HG03280 (cell line): ENCODE measurements at regions not wholly inside any gene's neighbourhood (a gene's known extent, or its start where the extent isn't known, plus 50 kb on each side); places are given as distances from the start of the nearest gene placed in this dataset.

Experiments used
- ATAC-seq: cut with Tn5 transposase; IDR thresholded peaks from one replicate; pipeline ENCODE4 v1.9.1; 2021; ENCODE audit warnings: mild to moderate bottlenecking, moderate library complexity; ENCODE audit not compliant: unreplicated experiment

DNA sequence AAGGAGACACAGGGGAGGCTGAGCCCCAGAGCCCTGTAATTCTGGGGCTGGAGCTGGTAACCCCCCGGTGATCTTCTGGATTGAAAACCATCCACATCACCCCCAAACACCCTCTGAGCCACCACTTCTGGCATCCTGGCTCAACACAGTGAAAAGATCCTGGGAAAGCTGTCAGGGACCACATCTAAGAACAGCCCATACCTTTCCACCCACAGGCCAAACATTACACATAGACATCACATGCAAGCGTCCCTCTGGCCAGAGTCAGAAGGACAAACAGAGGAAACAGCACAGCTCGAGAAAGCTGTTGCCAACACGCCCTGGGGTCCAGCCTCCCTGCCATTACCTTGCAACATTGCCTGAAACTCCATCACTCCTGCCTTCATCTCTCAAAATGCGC, 469.5 kb downstream of the SOX6 start:
- ATAC-seq = no peak

DNA sequence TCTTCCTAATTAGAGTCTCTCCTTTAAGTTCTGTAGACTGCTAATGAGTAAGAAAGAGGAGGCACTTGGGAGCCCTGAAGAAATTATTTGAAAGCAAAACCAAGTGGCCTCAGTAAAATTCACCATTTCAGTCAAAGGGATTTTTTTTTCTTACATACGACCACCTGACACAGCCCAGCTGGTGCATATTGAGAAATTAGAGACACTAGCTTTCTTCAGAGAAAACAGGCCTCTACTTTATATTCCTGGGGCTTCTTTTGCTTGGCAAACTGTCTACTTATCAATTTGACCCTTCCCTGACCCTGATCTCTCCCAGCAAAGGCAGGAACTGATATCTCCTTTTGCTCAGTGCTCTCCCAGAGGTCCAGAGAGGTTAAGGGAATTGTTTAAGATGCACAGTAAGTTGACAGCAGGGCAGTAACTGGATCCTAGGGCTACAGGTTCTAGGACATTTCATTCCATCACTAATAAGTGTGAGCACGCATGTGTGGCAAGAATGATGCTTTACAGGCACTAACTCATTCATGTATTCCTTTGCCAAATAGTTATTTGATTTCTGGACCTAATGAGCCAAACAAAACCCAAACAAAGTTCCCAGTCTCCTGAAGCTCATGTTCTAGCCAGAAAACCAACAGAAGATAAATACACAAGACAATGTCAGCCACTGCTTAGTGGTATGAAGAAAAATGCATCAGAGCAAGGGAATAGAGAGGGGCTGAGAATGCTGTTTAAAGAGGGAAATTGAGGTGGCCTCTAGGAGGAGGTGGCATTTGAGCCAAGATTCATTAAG, 467.6 kb downstream of the SOX6 start:
- ATAC-seq = no peak

DNA sequence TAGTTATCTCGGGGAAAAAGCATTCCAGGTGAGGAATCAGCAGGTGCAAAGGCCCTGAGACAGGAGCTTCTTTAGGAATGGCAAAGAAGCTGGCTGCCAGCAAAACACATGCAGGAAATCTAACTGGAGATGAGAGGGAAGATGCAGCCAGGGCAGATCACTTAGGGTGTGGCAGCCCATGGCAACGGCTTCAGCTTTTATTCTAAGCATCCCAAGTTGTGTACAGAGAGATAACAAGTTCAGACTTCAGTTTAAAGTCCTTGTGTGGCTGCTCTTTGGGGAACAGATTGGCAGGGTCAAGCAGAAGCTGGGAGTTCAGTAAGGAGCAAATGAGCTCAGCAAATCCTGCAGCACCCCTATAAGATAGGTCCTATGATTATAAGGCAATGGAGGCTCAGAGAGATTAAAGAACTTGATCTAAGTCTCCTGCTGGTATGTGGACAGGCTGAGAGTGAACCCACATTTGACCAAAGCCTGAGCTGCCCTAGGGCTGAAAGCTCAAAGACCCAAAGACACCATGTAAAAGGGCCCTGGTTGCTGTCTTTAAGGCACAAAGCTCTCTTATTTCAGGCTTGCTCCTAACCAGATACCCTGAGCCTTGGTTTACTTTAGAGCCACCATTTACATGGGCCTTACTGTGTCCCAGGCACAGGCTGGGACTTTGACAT, 466.8 kb downstream of the SOX6 start:
- ATAC-seq = no peak

DNA sequence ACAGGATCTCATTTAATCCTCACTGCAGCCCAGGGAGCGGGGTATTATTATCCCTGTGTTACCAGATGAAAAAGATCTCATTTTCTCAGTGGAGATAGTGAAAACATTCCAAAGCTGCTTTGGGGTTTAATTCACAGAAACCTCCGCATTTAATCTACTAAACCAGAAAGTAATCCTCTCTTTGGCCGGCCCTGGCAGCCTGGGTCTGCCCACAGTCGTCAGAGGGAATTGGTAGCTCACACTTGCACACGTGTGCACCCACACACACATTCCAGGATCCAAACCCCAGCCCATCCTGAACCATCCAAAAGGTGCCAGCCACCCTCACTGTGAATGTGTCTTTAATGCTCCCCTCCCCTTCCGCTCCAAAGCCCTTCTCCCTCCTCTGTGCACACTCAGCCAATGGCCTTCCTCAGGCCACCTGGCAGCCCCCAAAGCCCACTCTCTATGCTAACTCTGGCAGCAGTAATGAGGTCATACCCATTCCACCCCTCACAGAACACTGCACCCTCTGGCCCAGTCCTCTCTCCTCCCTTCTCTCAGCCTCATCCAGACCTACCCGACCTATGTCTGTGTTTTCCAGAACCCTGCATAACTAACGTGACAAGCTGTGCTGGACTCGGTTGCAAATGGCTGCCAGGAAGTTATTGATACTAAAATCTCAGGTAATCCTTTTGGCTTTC, 466.2 kb downstream of the SOX6 start:
- ATAC-seq = no peak

DNA sequence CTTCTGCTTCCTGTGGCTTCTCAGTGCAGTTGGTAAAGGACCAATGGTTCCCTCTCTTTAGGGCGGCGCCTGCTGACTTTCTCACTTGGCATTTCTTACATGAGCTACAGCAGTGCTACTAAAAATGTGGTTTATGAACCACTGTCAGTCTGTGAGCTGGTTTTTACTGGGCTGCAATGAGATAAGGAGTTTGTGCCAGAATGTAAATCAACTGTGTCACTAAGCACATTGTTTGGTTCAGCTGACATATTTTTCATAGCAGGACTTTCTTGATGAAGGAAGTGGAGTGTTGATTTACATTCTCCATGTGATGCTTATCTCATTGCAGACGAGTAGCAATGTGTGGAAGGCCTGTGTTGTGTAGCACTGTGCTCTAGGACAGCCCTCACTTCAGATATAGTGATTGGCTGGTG, 463.3 kb downstream of the SOX6 start:
- no peak for ATAC-seq

DNA sequence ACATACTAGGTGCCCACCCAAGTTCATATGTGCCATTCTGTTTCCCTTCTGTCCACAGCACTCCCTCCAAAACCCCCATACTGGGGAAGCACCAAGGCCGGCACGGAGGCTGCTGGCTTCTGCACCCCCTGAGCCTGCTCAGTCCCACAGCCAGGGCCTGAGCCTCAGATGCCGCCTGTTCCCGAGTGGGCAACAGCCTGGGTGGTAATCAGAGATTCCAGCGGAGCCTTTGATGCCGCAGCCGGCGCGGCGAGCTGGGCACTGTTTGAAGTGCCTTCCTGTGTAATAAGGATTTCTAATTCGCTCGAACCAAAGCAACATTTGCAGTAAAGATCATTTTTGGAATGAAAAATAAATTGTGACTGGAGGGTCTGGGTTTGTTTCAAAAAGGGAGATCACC, 460.3 kb downstream of the SOX6 start:
- ATAC-seq = no peak

DNA sequence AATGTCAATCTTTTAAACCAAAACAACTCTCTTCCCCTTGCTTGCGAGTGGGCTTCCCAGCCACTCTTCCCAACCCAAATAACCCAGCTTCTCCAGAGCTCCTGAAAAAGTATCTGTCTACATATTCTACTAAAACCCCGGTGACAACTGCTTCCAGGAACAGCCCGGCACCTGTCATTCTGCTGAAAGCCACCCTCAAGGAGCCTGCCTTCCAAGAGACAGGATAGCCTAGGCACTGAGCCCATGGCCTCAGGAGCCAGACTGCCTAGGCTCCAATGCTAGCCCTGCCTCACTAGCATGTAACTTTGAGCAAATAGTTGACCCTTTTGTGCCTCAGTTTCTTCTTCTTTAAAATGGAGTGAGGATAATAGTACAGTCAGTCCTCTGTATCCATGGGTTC, 459.8 kb downstream of the SOX6 start:
- ATAC-seq = no peak

DNA sequence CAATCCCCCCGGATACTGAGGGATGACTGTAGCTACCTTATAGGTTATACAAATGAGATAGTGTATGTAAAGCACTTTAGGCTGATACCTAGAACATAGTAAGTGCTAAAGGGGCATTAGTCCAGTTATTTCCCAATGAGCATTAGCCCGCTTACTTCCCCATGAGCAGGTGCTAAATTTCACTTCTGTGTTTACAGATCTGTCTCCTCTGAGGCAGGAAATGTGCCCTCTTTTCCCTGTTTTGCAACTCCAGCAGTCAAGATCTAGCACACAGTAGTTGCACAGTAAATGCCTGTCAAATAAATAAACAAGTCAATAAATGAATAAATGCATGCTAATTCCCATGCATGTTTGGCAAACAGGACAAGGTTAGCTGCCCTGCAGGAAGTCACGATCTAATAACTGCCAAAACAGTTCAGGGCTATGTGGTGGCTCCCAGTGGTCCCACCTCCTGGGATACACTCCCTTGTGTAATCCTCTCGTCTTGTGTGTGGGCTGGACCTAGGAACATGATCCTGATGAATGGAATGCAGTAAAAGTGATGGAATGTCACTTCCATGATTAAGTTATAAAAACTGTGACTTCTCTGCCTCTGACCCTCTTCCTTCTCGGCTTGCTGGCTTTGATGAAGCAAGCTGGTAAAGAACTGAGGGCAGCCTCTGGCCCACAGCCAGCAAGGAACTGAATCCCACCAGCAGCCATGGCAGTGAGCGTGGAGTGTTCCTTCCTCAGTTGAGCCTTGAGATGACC, 459.0 kb downstream of the SOX6 start:
- ATAC-seq = no peak

DNA sequence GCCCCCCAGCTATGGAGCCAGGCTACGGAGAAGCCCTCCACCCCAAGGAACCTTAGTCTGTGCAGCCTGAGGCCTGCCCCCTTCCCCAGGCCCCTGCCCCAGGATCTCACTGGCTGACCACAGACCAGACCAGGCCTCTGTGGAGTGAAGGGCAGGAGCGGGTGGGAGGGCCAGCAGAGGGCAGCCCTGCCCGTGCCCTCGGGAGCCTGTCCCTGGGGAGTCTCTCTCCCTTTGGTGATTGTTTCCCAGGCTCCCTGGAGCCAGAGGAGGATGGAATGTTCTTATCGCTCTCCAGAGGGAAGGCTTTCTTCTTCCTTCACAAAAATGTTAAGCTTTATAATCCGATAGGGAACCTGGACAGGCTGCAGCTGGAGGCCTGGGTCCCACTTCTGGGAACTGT, 455.3 kb downstream of the SOX6 start:
- ATAC-seq = no peak

DNA sequence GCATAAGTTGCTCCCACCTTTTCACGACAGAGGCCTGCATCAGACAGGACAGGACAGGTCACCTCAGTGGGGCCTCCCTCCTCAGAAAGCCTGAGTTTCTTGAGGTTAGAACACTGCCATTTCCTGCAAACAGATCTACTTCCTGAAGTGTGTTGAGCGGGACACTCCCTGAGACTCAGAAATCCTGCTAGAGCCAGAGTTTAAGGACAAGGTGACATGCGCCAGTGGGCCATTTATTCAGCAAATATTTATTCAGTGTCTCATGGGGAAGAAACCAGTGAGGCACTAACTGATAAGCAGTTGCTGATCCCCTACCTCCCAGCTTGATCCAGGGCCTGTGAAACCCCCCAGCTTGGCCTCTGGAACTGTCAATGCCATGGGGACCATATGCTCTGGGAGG, 454.6 kb downstream of the SOX6 start:
- no peak for ATAC-seq

DNA sequence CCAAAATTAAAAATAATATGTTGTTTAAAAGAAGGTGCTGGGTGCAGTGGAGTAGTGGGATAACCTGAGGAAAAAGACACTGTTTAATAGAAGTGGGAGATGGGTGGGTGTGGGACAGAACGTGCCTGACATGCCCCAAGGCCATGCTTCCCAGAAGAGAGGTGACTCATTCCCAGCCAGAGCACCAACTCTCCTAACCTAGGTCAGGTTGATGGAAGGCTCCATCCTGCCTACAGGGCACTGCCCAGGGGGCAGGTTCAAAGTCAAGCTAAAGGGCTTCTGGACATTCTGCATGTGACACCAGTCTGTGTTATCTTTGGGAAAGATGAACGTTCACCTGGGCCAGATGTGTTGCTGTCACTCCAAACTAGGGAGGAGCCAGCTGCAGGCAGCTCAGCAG, 453.1 kb downstream of the SOX6 start:
- ATAC-seq = no peak

DNA sequence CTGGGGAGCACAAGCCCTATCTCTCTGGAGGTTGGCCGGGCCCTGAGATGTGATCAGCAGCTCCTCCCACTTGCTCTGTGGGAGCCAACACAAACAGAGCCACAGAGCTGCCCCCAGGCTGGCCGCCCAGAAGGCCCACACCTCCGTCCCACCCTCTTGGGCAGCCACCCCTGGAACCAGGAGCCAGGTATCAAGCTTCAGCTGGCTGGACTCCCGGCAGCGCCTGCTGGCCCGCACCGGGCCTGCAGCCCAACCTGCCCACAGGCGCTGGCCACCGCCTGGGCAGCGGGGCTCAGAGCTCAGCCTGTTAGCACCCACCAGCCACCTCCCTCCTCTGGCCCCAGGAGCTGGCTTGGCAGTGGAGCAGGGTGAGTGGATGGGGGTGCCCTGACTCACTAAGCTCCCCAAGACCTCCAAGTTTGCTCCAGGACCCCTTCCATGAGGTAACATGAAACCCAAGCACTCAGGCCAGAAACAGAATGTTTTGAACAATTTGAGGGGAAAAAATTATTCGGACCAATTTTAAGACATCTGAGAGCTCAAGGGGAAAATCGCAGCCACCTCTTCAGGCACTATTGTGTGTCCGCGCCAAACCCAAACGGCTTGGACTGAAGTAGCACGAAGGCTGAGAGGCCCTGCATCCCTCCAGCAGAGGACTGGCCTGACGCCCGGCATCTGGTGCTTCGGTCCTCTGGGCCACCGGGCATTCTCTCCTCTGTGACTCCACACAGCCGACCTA, 450.8 kb downstream of the SOX6 start:
- no peak for ATAC-seq

DNA sequence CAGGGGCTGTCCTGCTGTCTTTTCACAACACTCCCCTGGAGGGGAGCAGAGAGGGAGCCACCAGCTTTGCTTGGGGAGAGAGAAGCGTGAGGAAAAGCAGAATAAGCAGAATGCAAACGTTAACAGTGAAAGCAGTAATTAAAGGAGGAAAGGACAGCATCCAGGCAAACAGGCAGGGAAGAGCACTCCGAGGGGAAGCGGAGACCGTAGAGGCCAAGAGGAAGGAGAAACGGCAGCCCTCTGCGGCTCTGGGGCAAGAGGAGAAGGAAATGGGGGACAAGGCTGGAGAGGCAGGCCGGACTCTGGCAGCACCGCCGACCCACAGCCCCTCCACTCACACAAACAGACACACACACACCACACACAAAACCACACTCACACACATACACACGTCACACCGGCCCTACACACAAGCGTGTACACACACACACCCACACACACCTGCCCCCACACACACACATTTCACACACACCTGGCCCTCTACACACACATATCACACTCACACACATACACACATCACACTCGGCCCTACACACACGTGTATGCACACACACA, 449.8 kb downstream of the SOX6 start:
- no peak for ATAC-seq

DNA sequence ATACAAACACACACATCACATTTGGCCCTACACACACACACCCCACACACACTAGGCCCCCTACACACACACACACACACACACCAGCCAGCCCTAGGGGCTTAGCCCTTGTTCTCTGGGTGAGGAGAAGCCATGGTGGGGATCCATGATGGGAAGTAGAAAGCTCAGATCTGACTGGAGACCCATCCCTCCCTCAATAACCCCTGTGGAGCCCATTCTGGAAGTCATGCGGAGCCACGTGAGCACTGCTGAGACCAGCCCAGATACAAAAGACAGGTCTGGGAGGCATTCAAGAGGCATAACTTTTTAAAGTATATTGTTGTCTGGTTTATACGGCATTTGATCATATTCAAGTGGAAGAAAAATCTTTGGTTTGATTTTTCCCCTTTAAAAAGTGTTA, 448.5 kb downstream of the SOX6 start:
- ATAC-seq = no peak

DNA sequence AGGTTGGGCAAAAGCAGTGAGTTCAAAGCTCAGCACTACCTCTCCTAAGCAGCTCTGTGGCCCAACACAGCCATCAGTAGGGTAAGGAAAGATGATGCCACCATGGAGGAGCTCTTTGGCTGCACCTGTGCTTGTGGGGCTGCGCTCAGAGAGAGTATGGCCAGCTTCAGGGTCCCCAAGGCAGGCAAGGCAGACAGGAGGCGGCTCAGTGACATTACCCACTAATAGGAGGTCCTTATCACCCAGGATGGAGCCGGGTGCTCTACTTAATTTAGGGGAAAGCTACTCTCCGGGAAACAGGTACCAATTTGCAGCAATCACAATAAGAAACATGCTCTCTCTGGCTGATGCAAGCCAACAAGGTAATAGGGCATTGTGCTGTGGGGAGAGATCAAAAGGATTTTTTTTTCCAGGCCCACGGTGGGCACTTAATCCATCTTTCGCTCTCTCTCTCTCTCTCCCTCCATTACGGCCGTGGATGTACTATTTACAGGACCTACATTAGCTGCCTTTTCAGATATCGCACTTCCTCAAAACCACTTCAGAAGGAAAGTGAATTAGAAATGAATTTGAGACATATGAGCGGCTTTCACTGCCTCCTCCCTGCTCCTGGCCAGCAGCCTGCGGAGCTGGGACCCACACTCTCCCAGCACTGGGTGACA, 446.3 kb downstream of the SOX6 start:
- no peak for ATAC-seq

DNA sequence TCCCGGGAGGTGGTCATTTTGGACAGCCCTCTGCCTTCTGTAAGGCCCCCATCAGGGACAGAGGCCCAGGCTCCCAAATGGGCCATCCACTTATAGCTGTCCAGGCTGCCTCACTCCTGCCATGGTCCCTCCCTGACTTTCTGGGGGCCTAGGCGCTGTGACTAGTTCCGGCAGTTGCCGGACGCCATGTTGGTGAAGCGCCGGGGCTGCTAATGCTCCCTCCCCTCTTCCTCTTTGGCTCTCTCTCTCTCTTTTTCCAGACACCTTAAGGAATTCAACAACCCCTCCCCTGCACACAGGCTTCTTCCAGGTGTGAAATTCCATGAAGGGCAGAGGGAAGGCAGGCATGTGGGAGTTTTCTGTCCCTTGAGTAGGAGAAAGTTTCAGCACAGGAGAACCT, 445.6 kb downstream of the SOX6 start:
- ATAC-seq = no peak

DNA sequence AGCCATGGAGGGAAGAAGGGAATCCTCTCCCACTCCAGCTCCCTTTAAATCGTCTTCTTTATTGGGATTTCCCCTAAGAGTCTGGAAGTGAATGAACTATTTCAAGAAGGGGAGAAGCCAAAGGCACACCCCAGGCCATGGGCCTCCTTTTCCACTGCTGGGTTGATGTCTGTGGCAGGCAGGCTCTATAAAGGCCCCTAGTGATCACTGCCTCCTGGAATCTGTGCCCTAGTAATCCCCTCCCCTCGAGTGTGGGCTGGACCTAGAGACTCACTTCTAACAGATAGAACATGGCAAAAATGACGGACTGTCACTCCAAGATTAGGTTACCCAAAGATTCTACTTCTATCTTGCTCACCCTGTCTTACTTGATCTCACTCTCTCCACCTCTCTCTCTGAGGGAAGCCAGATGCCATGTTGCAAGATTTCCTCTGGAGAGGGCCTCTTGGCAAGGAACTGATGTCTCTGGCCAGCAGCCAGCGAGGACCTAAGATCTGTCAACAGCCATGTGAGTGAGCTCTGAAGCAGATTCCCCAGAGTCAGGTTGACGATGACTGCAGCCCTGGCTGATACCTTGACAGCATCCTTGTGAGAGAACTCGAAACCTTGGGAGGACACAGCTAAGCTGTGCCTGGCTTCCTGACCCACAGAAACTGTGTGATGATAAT, 444.8 kb downstream of the SOX6 start:
- ATAC-seq = no peak

DNA sequence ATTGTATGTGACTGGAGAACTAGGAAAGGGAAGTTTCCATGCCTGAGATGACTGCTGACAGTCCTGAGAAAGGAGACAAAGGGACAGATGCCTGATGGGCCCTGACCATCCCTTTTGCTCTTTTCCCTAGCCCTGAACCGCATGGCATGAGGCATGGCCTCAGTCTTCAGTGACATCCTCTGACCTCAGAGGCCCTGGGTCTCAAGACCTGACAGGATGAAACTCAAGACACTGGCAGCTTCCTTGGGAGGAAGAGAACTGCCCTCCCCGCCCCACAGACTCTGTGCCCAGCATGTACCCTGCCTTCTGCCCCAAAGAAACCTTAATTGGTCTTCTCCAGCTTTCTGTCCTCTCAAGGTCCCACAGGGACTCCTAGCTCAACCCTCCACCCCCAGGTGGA, 444.1 kb downstream of the SOX6 start:
- no peak for ATAC-seq

DNA sequence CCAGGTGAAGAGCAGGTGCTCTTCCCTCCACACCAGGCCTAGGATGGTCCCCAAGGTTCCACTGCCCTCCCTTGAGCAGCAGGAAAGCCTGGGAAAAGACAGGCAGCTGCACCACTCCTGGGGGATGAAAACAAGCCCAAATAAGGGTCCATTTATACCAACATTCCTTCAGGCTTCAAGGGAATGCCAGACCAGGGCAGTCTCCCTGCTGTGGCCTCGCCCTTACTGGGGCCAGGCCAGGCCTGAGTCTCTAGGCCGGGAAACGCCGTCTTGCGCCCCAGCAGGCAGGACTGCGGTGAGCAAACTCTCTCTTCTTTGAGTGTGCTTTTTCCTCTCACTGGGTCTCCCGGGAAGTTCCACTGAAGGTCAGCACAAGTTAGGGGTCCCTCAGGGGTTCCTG, 443.5 kb downstream of the SOX6 start:
- ATAC-seq = no peak
